ENCODE measurements at regions not wholly inside any gene's neighbourhood (a gene's known extent, or its start where the extent isn't known, plus 50 kb on each side); places are given as distances from the start of the nearest gene placed in this dataset.

DNA sequence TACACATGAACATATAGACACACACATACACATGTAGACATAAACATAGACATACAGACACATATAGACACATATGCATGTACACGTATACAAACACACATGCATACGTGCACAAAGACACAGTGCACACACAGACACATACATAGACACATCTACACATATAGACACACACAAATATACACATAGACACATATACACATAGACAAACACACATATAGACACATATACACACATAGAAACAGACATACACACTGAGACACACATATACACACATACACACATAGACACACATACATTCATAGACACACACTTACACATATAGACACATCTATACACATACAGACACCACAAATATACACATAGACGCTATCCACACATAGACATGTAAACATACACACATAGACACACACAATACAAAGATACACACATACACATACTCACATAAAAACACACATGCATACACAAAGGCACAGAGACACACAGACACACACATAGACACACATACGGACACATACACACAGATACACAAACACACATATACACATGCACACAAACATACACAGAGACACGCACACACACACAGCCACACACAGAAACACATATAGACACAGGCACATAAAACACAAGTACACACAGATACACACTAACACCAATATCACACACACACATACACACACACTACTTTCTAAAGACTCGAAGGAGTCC is 254.0 kb downstream of the TSHZ3 start:
- TF ChIP-seq, protein P1, sequence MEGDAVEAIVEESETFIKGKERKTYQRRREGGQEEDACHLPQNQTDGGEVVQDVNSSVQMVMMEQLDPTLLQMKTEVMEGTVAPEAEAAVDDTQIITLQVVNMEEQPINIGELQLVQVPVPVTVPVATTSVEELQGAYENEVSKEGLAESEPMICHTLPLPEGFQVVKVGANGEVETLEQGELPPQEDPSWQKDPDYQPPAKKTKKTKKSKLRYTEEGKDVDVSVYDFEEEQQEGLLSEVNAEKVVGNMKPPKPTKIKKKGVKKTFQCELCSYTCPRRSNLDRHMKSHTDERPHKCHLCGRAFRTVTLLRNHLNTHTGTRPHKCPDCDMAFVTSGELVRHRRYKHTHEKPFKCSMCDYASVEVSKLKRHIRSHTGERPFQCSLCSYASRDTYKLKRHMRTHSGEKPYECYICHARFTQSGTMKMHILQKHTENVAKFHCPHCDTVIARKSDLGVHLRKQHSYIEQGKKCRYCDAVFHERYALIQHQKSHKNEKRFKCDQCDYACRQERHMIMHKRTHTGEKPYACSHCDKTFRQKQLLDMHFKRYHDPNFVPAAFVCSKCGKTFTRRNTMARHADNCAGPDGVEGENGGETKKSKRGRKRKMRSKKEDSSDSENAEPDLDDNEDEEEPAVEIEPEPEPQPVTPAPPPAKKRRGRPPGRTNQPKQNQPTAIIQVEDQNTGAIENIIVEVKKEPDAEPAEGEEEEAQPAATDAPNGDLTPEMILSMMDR (IDR thresholded peaks at IDR 0.05; ENCODE audit: insufficient read depth, low read length), result no peak
- TF ChIP-seq, protein P2, sequence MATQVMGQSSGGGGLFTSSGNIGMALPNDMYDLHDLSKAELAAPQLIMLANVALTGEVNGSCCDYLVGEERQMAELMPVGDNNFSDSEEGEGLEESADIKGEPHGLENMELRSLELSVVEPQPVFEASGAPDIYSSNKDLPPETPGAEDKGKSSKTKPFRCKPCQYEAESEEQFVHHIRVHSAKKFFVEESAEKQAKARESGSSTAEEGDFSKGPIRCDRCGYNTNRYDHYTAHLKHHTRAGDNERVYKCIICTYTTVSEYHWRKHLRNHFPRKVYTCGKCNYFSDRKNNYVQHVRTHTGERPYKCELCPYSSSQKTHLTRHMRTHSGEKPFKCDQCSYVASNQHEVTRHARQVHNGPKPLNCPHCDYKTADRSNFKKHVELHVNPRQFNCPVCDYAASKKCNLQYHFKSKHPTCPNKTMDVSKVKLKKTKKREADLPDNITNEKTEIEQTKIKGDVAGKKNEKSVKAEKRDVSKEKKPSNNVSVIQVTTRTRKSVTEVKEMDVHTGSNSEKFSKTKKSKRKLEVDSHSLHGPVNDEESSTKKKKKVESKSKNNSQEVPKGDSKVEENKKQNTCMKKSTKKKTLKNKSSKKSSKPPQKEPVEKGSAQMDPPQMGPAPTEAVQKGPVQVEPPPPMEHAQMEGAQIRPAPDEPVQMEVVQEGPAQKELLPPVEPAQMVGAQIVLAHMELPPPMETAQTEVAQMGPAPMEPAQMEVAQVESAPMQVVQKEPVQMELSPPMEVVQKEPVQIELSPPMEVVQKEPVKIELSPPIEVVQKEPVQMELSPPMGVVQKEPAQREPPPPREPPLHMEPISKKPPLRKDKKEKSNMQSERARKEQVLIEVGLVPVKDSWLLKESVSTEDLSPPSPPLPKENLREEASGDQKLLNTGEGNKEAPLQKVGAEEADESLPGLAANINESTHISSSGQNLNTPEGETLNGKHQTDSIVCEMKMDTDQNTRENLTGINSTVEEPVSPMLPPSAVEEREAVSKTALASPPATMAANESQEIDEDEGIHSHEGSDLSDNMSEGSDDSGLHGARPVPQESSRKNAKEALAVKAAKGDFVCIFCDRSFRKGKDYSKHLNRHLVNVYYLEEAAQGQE (IDR thresholded peaks at IDR 0.05; ENCODE audit: insufficient replicate concordance, low read depth), result no peak
- TF ChIP-seq SPI1 (IDR thresholded peaks at IDR 0.05; ENCODE audit: borderline replicate concordance, low read depth) (no peak), POLR2AphosphoS5 (IDR thresholded peaks at IDR 0.05; ENCODE audit: low read depth) (no peak), GABPA (IDR thresholded peaks at IDR 0.05; ENCODE audit: low read depth) (no peak)
